Panc1 (cell line): ENCODE measurements at regions not wholly inside any gene's neighbourhood (a gene's known extent, or its start where the extent isn't known, plus 50 kb on each side); places are given as distances from the start of the nearest gene placed in this dataset.

Experiments used
- ATAC-seq: fragments of 200-7000 bp; cut with Tn5 transposase; 2 replicates; pipeline ENCODE4 v1.9.1; 2020; ENCODE audit warnings: mild to moderate bottlenecking, moderate library complexity
- BruUV-seq: library from RNA; stranded (reverse); fragments of 400-500 nt; replicated peaks from 2 replicates; lab custom pipeline; 2021; lab: Mats Ljungman, UMichigan
- CTCF ChIA-PET: fragments of 300-600 bp; sonication (Branson Sonifier 250); formaldehyde crosslinking; loops from one replicate; lab custom pipeline; 2022; ENCODE audit warnings: antibody characterized with exemption; lab: Charles Lee
- POLR2A ChIA-PET: fragments of 300-600 bp; sonication (Branson Sonifier 250); formaldehyde crosslinking; loops from one replicate; lab custom pipeline; 2022; ENCODE audit warnings: antibody characterized with exemption; lab: Charles Lee
- DNase-seq: peaks from one replicate; pipeline ENCODE4 v3.0.0-alpha.2; 2010; ENCODE audit warnings: low read depth, low spot score
- H3K27ac ChIP-seq: 2 replicates; pipeline ENCODE4 v1.5.1; 2011; ENCODE audit warnings: mild to moderate bottlenecking, low read length, inconsistent platforms
- H3K27me3 ChIP-seq: fragments of 200-500 bp; sonication (Bioruptor generic); 2 replicates; pipeline ENCODE4 v1.6.0; 2014; ENCODE audit warnings: low read length, inconsistent platforms; ENCODE audit not compliant: control insufficient read depth, insufficient read depth
- H3K36me3 ChIP-seq: fragments of 200-500 bp; sonication (Bioruptor generic); 2 replicates; pipeline ENCODE4 v1.5.1; 2014; ENCODE audit warnings: inconsistent platforms, mild to moderate bottlenecking, low read length, moderate library complexity; ENCODE audit not compliant: control insufficient read depth, insufficient read depth
- H3K4me1 ChIP-seq: 2 replicates; pipeline ENCODE4 v1.5.1; 2011; ENCODE audit warnings: inconsistent platforms, mild to moderate bottlenecking, low read length, moderate library complexity; ENCODE audit not compliant: control insufficient read depth, insufficient read depth
- H3K4me3 ChIP-seq, 2 experiments: 2 replicates each; pipeline ENCODE4 v1.5.1; 2011 to 2012; ENCODE audit warnings: low read depth in 2 of 2, low read length in 2 of 2, mild to moderate bottlenecking in 2 of 2, inconsistent platforms in 1 of 2, moderate library complexity in 1 of 2
- H3K9me3 ChIP-seq: fragments of 200-500 bp; sonication (Bioruptor generic); 2 replicates; pipeline ENCODE4 v1.5.1; 2014; ENCODE audit warnings: low read depth, mild to moderate bottlenecking, inconsistent platforms, low read length, moderate library complexity; ENCODE audit not compliant: control insufficient read depth, insufficient read depth
- POLR2AphosphoS5 ChIP-seq: IDR thresholded peaks from 2 replicates; pipeline ENCODE4 v1.6.1; 2012; ENCODE audit warnings: mild to moderate bottlenecking, low read depth, low read length, moderate library complexity
- REST ChIP-seq, 2 experiments: IDR thresholded peaks; 2 replicates each; pipeline ENCODE4 v1.6.1; 2011 to 2012; ENCODE audit warnings: low read depth in 2 of 2, control low read depth in 1 of 2, low read length in 1 of 2, mild to moderate bottlenecking in 1 of 2, moderate library complexity in 1 of 2; ENCODE audit not compliant: insufficient read depth in 1 of 2
- SIN3A ChIP-seq: IDR thresholded peaks from 2 replicates; pipeline ENCODE4 v1.6.1; 2012; ENCODE audit warnings: low read depth, mild to moderate bottlenecking, low read length, moderate library complexity, borderline replicate concordance; ENCODE audit not compliant: insufficient read depth
- TCF7L2 ChIP-seq: IDR thresholded peaks from 2 replicates; pipeline ENCODE4 v1.6.1; 2011; ENCODE audit warnings: mild to moderate bottlenecking, low read depth, low read length, inconsistent platforms
- in situ Hi-C: cut with HindIII; loops from 2 replicates; pipeline ENCODE4 v1.10.0; 2016; ENCODE audit warnings: low sequenced_read_pairs, low pct_unique_long_range_greater_than_20kb
- intact Hi-C: fragments of 100-400 bp; cut with micrococcal nuclease; formaldehyde crosslinking; loops from one replicate; pipeline ENCODE4 v1.10.0; 2022; ENCODE audit not compliant: unreplicated experiment
- TF ChIP-seq, protein P1 (sequence below): fragments of 450-650 bp; IDR thresholded peaks from 2 replicates; pipeline ENCODE4 v1.5.1; 2017; ENCODE audit warnings: mild to moderate bottlenecking

- TF ChIP-seq POLR2AphosphoS5 (no peak), REST (IDR thresholded peaks at IDR 0.05; ENCODE audit: insufficient read depth in 1 of 2, low read depth in 2 of 2, low read length in 1 of 2) (no peak)
- TF ChIP-seq, protein P1, sequence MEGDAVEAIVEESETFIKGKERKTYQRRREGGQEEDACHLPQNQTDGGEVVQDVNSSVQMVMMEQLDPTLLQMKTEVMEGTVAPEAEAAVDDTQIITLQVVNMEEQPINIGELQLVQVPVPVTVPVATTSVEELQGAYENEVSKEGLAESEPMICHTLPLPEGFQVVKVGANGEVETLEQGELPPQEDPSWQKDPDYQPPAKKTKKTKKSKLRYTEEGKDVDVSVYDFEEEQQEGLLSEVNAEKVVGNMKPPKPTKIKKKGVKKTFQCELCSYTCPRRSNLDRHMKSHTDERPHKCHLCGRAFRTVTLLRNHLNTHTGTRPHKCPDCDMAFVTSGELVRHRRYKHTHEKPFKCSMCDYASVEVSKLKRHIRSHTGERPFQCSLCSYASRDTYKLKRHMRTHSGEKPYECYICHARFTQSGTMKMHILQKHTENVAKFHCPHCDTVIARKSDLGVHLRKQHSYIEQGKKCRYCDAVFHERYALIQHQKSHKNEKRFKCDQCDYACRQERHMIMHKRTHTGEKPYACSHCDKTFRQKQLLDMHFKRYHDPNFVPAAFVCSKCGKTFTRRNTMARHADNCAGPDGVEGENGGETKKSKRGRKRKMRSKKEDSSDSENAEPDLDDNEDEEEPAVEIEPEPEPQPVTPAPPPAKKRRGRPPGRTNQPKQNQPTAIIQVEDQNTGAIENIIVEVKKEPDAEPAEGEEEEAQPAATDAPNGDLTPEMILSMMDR: no peak
- Histone ChIP-seq H3K27ac (no peak overlapping the region), H3K36me3 (no peaks in the 10 kb centered on the region), H3K4me3 (no peak overlapping the region), H3K27me3 (no peaks in the 10 kb centered on the region), H3K9me3 (no peaks in the 10 kb centered on the region; the same call in 1 of the 2 replicates), H3K4me1 (no peaks in the 10 kb centered on the region)
- POLR2A ChIA-PET: no interaction called here
- CTCF ChIA-PET: interaction anchor here (0.6 kb wide), 1 partner anchor 78 kb away, joined by 3 read pairs; no protein-coding TSS in a partner anchor
- DNase-seq (no peak), ATAC-seq (no peak)
- intact Hi-C loops (no loop called here), in situ Hi-C loops (no loop called here)
- BruUV-seq: no TSS peak
Observed at GRCh38 chr10:53127686-53128085, 355.1 kb upstream of the MBL2 start.

GRCh38 chr10:53123311-53123710, 350.7 kb upstream of the MBL2 start:
- H3K9me3 ChIP-seq: no peaks in the 10 kb centered on the region
- BruUV-seq: no TSS peak
- intact Hi-C loops (no loop called here), in situ Hi-C loops (no loop called here)
- H3K27ac ChIP-seq: no peak overlapping the region
- ChIA-PET POLR2A (no interaction called here), CTCF (no interaction called here)
- DNase-seq (no peak), ATAC-seq (no peak)
- H3K4me1 ChIP-seq: no peaks in the 10 kb centered on the region
- no peak for TF ChIP-seq SIN3A
- no peak for TF ChIP-seq TCF7L2
- TF ChIP-seq POLR2AphosphoS5: no peak
- TF ChIP-seq REST (IDR thresholded peaks at IDR 0.05; ENCODE audit: insufficient read depth in 1 of 2, low read depth in 2 of 2, low read length in 1 of 2): no peak
- TF ChIP-seq, protein P1: no peak
- no peaks in the 10 kb centered on the region for H3K36me3 ChIP-seq
- H3K4me3 ChIP-seq: no peak overlapping the region
- no peaks in the 10 kb centered on the region for H3K27me3 ChIP-seq
